Large intestine (tissue), 3 donors: ENCODE measurements at regions not wholly inside any gene's neighbourhood (a gene's known extent, or its start where the extent isn't known, plus 50 kb on each side); places are given as distances from the start of the nearest gene placed in this dataset.

Experiments
- DNase-seq, 2 donors: peaks; one replicate each; pipeline versions ENCODE4 v3.0.0 to v3.0.0-alpha.2; 2013
- H3K27ac ChIP-seq: one replicate; pipeline ENCODE4 v1.5.1; 2013; ENCODE audit warnings: low read length
- H3K27me3 ChIP-seq: 2 replicates; pipeline ENCODE4 v1.6.1; 2013; ENCODE audit warnings: low read length; ENCODE audit not compliant: control insufficient read depth, insufficient read depth
- H3K36me3 ChIP-seq: 2 replicates; pipeline ENCODE4 v1.6.1; 2013; ENCODE audit warnings: low read length; ENCODE audit not compliant: control insufficient read depth, insufficient read depth
- H3K4me1 ChIP-seq: one replicate; pipeline ENCODE4 v1.6.1; 2013; ENCODE audit warnings: low read length; ENCODE audit not compliant: control insufficient read depth, insufficient read depth
- H3K4me3 ChIP-seq: one replicate; pipeline ENCODE4 v1.5.1; 2013; ENCODE audit warnings: low read length
- H3K9me3 ChIP-seq: one replicate; pipeline ENCODE4 v1.6.1; 2013; ENCODE audit warnings: mild to moderate bottlenecking, low read depth, low read length, moderate library complexity; ENCODE audit not compliant: control insufficient read depth
- WGBS: methylation state at CpG from one replicate; pipeline ENCODE4 v1.1.5; 2013; ENCODE audit warnings: low lambda C conversion rate; ENCODE audit not compliant: insufficient coverage; 5-methylcytosine and 5-hydroxymethylcytosine counted together

GRCh38 chr21:16133248-16133647 lies 403.5 kb downstream of the USP25 start:
- 100% methylated on average over 1 of the region's 11 CpGs for WGBS
- H3K27me3 ChIP-seq = no peaks in the 10 kb centered on the region
- H3K4me3 ChIP-seq = no peak overlapping the region
- DNase-seq = no peak
- no peak overlapping the region for H3K27ac ChIP-seq
- no peaks in the 10 kb centered on the region for H3K9me3 ChIP-seq
- no peaks in the 10 kb centered on the region for H3K4me1 ChIP-seq
- no peaks in the 10 kb centered on the region for H3K36me3 ChIP-seq

- WGBS = 92% methylated on average over 2 of the region's 5 CpGs
- no peaks in the 10 kb centered on the region for H3K27me3 ChIP-seq
Measured at GRCh38 chr21:16134134-16134533, 404.4 kb downstream of the USP25 start.

GRCh38 chr21:16137106-16137505 lies 407.3 kb downstream of the USP25 start:
- Histone ChIP-seq H3K27ac (no peak overlapping the region), H3K36me3 (no peaks in the 10 kb centered on the region), H3K27me3 (no peaks in the 10 kb centered on the region), H3K4me1 (no peaks in the 10 kb centered on the region), H3K9me3 (no peaks in the 10 kb centered on the region), H3K4me3 (no peak overlapping the region)
- no CpG with 5 or more reads among the region's 1 CpG for WGBS
- DNase-seq = no peak

More at GRCh38 chr21:16134134-16134533, 404.4 kb downstream of the USP25 start:
- no peak overlapping the region for H3K27ac ChIP-seq
- H3K36me3 ChIP-seq = no peaks in the 10 kb centered on the region
- no peaks in the 10 kb centered on the region for H3K4me1 ChIP-seq
- H3K4me3 ChIP-seq = no peak overlapping the region
- DNase-seq = no peak
- no peaks in the 10 kb centered on the region for H3K9me3 ChIP-seq

- H3K36me3 ChIP-seq = no peaks in the 10 kb centered on the region
- H3K9me3 ChIP-seq = no peaks in the 10 kb centered on the region
- no peak overlapping the region for H3K4me3 ChIP-seq
- H3K4me1 ChIP-seq = no peaks in the 10 kb centered on the region
- no peaks in the 10 kb centered on the region for H3K27me3 ChIP-seq
- no CpG with 5 or more reads among the region's 3 CpGs for WGBS
- DNase-seq = no peak
- H3K27ac ChIP-seq = no peak overlapping the region
Measured at GRCh38 chr21:16145052-16145451, 415.3 kb downstream of the USP25 start.

GRCh38 chr21:16145479-16145878 lies 415.7 kb downstream of the USP25 start:
- Histone ChIP-seq H3K4me3 (no peak overlapping the region), H3K27me3 (no peaks in the 10 kb centered on the region), H3K27ac (no peak overlapping the region), H3K4me1 (no peaks in the 10 kb centered on the region), H3K36me3 (no peaks in the 10 kb centered on the region), H3K9me3 (no peaks in the 10 kb centered on the region)
- no CpG with 5 or more reads among the region's 7 CpGs for WGBS
- DNase-seq = no peak

- no peaks in the 10 kb centered on the region for H3K4me1 ChIP-seq
- H3K27me3 ChIP-seq = no peaks in the 10 kb centered on the region
- no peak overlapping the region for H3K27ac ChIP-seq
- H3K9me3 ChIP-seq = no peaks in the 10 kb centered on the region
- DNase-seq = no peak
- no peak overlapping the region for H3K4me3 ChIP-seq
- no CpG with 5 or more reads among the region's 4 CpGs for WGBS
- H3K36me3 ChIP-seq = no peaks in the 10 kb centered on the region
Measured at GRCh38 chr21:16154321-16154720, 424.5 kb downstream of the USP25 start.

- Histone ChIP-seq H3K4me3 (no peak overlapping the region), H3K27me3 (no peaks in the 10 kb centered on the region), H3K4me1 (no peaks in the 10 kb centered on the region), H3K27ac (no peak overlapping the region), H3K9me3 (no peaks in the 10 kb centered on the region), H3K36me3 (no peaks in the 10 kb centered on the region)
- WGBS = 60% methylated on average over 1 of the region's 2 CpGs
- DNase-seq = no peak
Measured at GRCh38 chr21:16154951-16155635, 425.3 kb downstream of the USP25 start.

GRCh38 chr21:16156841-16157489 lies 427.2 kb downstream of the USP25 start:
- Histone ChIP-seq H3K36me3 (no peaks in the 10 kb centered on the region), H3K9me3 (no peaks in the 10 kb centered on the region), H3K4me1 (no peaks in the 10 kb centered on the region), H3K4me3 (no peak overlapping the region), H3K27me3 (no peaks in the 10 kb centered on the region), H3K27ac (no peak overlapping the region)
- DNase-seq = no peak

- Histone ChIP-seq H3K27ac (no peak overlapping the region), H3K4me1 (no peaks in the 10 kb centered on the region), H3K9me3 (no peaks in the 10 kb centered on the region), H3K36me3 (no peaks in the 10 kb centered on the region), H3K4me3 (no peak overlapping the region), H3K27me3 (no peaks in the 10 kb centered on the region)
- no CpG with 5 or more reads among the region's 5 CpGs for WGBS
- no peak for DNase-seq
Measured at GRCh38 chr21:16159213-16159970, 429.6 kb downstream of the USP25 start.

GRCh38 chr21:16159971-16160350 lies 430.2 kb downstream of the USP25 start:
- no peaks in the 10 kb centered on the region for H3K4me1 ChIP-seq
- H3K27ac ChIP-seq = no peak overlapping the region
- WGBS = no CpG with 5 or more reads among the region's 2 CpGs
- no peaks in the 10 kb centered on the region for H3K27me3 ChIP-seq
- H3K4me3 ChIP-seq = no peak overlapping the region
- DNase-seq = no peak
- no peaks in the 10 kb centered on the region for H3K9me3 ChIP-seq
- no peaks in the 10 kb centered on the region for H3K36me3 ChIP-seq
